ENCODE measurements at regions not wholly inside any gene's neighbourhood (a gene's known extent, or its start where the extent isn't known, plus 50 kb on each side); places are given as distances from the start of the nearest gene placed in this dataset.
A peak's percentile ranks its signal among the peaks of the same experiment; 100 is the strongest.

DNA sequence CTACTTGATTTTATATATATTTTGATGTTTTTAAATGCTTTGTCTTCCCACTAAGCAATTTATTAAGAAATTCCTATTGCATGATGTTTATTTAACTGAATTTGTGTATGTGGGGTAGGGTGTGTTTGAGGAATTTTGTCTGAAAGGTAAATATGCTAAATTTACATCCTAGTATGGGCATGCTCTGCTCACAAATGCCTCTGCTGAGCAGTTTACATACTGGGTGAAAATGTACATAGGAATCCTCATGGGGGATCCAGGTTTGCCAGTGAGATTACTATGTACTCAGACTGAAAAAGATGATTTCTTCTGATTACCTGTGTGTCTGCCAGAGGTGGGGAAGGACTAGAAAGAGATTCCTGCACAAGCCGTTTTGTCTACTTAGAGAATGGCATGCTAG, 126.6 kb downstream of the DISP1 start:
- H2BK20ac ChIP-seq (ENCODE audit: low read depth, low read length): no peak overlapping the region
- in situ Hi-C loops (cut with MboI; ENCODE audit: low sequenced_read_pairs) (no loop called here), dilution Hi-C loops (cut with HindIII; ENCODE audit: low sequenced_read_pairs, unreplicated experiment) (no loop called here), intact Hi-C loops (cut with micrococcal nuclease) (no loop called here)
- H4K8ac ChIP-seq (ENCODE audit: low read depth in 2 of 2, low read length in 2 of 2): no peak overlapping the region
- POLR2A ChIA-PET (ENCODE audit: unreplicated experiment): no interaction called here
- no peaks in the 10 kb centered on the region for H3K9me3 ChIP-seq (ENCODE audit: control insufficient read depth, insufficient read depth, low read length)
- H3K9me1 ChIP-seq (ENCODE audit: insufficient read depth, low read length): no peaks in the 10 kb centered on the region
- H3K27ac ChIP-seq (ENCODE audit: insufficient read depth, low read length): no peak overlapping the region
- H3K14ac ChIP-seq (replicated peaks; ENCODE audit: low read depth, low read length): no peak overlapping the region
- no peak overlapping the region for H2BK15ac ChIP-seq (ENCODE audit: low read depth, low read length)
- H3K4me3 ChIP-seq (ENCODE audit: insufficient read depth, low read depth, low read length): no peak overlapping the region
- H3K56ac ChIP-seq (ENCODE audit: extremely low read depth, insufficient read depth, low read length): no peak overlapping the region
- H3K9ac ChIP-seq (ENCODE audit: low read depth, low read length): no peak overlapping the region
- peak; percentile 35 for ATAC-seq (ENCODE audit: low read depth)
- no peak overlapping the region for H3K18ac ChIP-seq (ENCODE audit: low read depth, low read length)
- H3K4me1 ChIP-seq (ENCODE audit: control insufficient read depth, insufficient read depth, low read length): no peaks in the 10 kb centered on the region
- H3K4ac ChIP-seq (ENCODE audit: low read depth, low read length): no peak overlapping the region
- no peaks in the 10 kb centered on the region for H3K79me1 ChIP-seq (ENCODE audit: low read depth in 1 of 2, low read length in 2 of 2)
- no TSS peak for BruUV-seq (replicated peaks)
- no peak overlapping the region for H2BK120ac ChIP-seq (ENCODE audit: low read depth, low read length)
- no peak overlapping the region for H3K23ac ChIP-seq (ENCODE audit: low read depth, low read length)
- no peak overlapping the region for H2AFZ ChIP-seq (replicated peaks; ENCODE audit: low read length, poor library complexity)
- WGBS, 2 experiments (ENCODE audit: extremely low coverage in 2 of 2, insufficient read length in 1 of 2): no CpG with 5 or more reads among the region's 1 CpG
- no peak for DNase-seq
- H2AK9ac ChIP-seq (replicated peaks; ENCODE audit: low read depth, low read length, poor library complexity): no peak overlapping the region
- H2AK5ac ChIP-seq (ENCODE audit: low read depth, low read length): no peak overlapping the region
- H3K27me3 ChIP-seq (ENCODE audit: control insufficient read depth, insufficient read depth, low read length): no peaks in the 10 kb centered on the region
- H3K4me2 ChIP-seq (ENCODE audit: low read depth, low read length): no peak overlapping the region
- H3K36me3 ChIP-seq (ENCODE audit: control insufficient read depth, insufficient read depth, low read length): no peaks in the 10 kb centered on the region
- TF ChIP-seq MAZ (IDR thresholded peaks at IDR 0.05; ENCODE audit: borderline replicate concordance, low read depth, low read length) (no peak), MXI1 (IDR thresholded peaks at IDR 0.05; ENCODE audit: borderline replicate concordance, low read depth, low read length) (no peak), RAD21 (IDR thresholded peaks at IDR 0.05; ENCODE audit: low read length) (no peak), SMC3 (IDR thresholded peaks at IDR 0.05; ENCODE audit: low read depth, low read length) (no peak)
- no peak overlapping the region for H4K5ac ChIP-seq (ENCODE audit: low read depth, low read length)
- H4K20me1 ChIP-seq (ENCODE audit: insufficient read depth, low read length): no peaks in the 10 kb centered on the region
- no peak overlapping the region for H2BK5ac ChIP-seq (ENCODE audit: low read depth, low read length, poor library complexity, severe bottlenecking)
- CTCF ChIA-PET: no interaction called here
- no peak overlapping the region for H4K91ac ChIP-seq (ENCODE audit: insufficient read depth, low read depth, low read length)
